SK-N-MC (cell line): ENCODE measurements at regions not wholly inside any gene's neighbourhood (a gene's known extent, or its start where the extent isn't known, plus 50 kb on each side); places are given as distances from the start of the nearest gene placed in this dataset.

ENCODE experiments used
- DNase-seq: peaks from one replicate; pipeline ENCODE4 v3.0.0-alpha.2; 2011; ENCODE audit warnings: low read depth, low spot score
- H3K27ac ChIP-seq: fragments of 200-600 bp; sonication (generic); 2 replicates; pipeline ENCODE4 v1.5.1; 2016; ENCODE audit warnings: mixed run types
- H3K36me3 ChIP-seq: fragments of 200-600 bp; sonication (generic); 2 replicates; pipeline ENCODE4 v1.6.1; 2017; ENCODE audit warnings: antibody characterized with exemption, low read length, mixed read lengths; ENCODE audit not compliant: insufficient read depth
- H3K4me3 ChIP-seq: fragments of 200-600 bp; sonication (generic); 2 replicates; pipeline ENCODE4 v1.5.1; 2016
- H3K9ac ChIP-seq: fragments of 200-600 bp; sonication (generic); 2 replicates; pipeline ENCODE4 v1.8.0; 2017; ENCODE audit warnings: mixed run types, mixed read lengths; ENCODE audit not compliant: insufficient read length
- H3K9me3 ChIP-seq: fragments of 200-600 bp; sonication (generic); 2 replicates; pipeline ENCODE4 v1.6.1; 2017; ENCODE audit warnings: low read depth, mild to moderate bottlenecking, antibody characterized with exemption, low read length, moderate library complexity, mixed read lengths
- EZH2 ChIP-seq: fragments of 200-600 bp; sonication (generic); IDR thresholded peaks from one replicate; pipeline ENCODE4 v1.6.1; 2017; ENCODE audit warnings: antibody characterized with exemption
- FOXP2 ChIP-seq: optimal IDR thresholded peaks from 2 replicates; pipeline ENCODE3; 2011; ENCODE audit warnings: mild to moderate bottlenecking, moderate library complexity; ENCODE audit not compliant: insufficient read depth; ENCODE audit errors: extremely low read length, control extremely low read depth
- POLR2AphosphoS5 ChIP-seq: IDR thresholded peaks from 2 replicates; pipeline ENCODE4 v1.6.1; 2012; ENCODE audit warnings: mild to moderate bottlenecking, low read depth, low read length, borderline replicate concordance

DNA sequence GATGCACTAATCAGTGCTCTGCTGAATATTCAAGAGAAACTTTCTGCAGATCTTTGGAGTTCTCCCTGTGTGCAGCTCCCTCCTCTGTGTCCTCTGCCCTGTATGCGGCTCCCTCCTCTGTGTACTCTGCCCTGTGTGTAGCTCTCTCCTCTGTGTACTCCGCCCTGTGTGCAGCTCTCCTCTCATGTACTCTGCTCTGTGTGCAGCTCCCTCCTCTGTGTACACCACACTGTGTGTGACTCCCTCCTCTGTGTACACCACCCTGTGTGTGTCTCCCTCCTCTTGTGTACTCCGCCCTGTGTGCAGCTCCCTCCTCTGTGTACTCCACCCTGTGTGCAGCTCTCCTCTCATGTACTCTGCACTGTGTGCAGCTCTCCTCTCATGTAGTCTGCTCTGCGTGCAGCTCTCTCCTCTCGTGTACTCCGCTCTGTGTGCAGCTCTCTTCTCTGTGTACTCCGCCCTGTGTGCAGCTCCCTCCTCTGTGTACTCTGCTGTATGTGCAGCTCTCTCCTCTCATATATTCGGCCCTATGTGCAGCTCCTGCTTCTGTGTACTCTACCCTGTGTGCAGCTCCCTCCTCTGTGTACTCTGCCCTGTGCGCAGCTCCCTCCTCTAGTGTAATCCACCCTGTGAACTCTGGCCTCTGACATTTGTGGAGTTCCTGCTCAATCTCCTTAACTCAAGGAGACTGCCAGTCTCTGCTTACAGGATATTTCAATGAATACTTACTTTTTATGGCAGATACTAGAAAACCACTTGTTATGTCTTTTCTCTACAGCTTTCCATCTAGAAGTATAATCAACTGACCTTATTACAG, 280.4 kb downstream of the GLRX3 start:
- Histone ChIP-seq H3K9me3 (no peaks in the 10 kb centered on the region), H3K36me3 (no peaks in the 10 kb centered on the region), H3K27ac (no peak overlapping the region), H3K9ac (no peak overlapping the region), H3K4me3 (no peak overlapping the region)
- TF ChIP-seq EZH2 (no peak), FOXP2 (no peak), POLR2AphosphoS5 (no peak)
- no peak for DNase-seq

GRCh38 chr10:130418731-130419130, 282.5 kb downstream of the GLRX3 start:
- Histone ChIP-seq H3K9ac (no peak overlapping the region), H3K4me3 (no peak overlapping the region), H3K36me3 (no peaks in the 10 kb centered on the region), H3K27ac (no peak overlapping the region), H3K9me3 (no peaks in the 10 kb centered on the region)
- TF ChIP-seq FOXP2 (no peak), EZH2 (no peak), POLR2AphosphoS5 (no peak)
- no peak for DNase-seq

GRCh38 chr10:130421909-130422308, 285.7 kb downstream of the GLRX3 start:
- no peak for DNase-seq
- H3K36me3 ChIP-seq = no peaks in the 10 kb centered on the region
- H3K9me3 ChIP-seq = no peaks in the 10 kb centered on the region
- no peak for TF ChIP-seq POLR2AphosphoS5
- no peak for TF ChIP-seq FOXP2
- no peak for TF ChIP-seq EZH2
- no peak overlapping the region for H3K4me3 ChIP-seq
- no peak overlapping the region for H3K27ac ChIP-seq
- H3K9ac ChIP-seq = no peak overlapping the region

GRCh38 chr10:130422366-130423324, 286.5 kb downstream of the GLRX3 start:
- no peak for DNase-seq
- Histone ChIP-seq H3K9me3 (no peaks in the 10 kb centered on the region), H3K27ac (no peak overlapping the region), H3K4me3 (no peak overlapping the region), H3K36me3 (no peaks in the 10 kb centered on the region), H3K9ac (no peak overlapping the region)
- no peak for TF ChIP-seq POLR2AphosphoS5
- TF ChIP-seq FOXP2 = no peak
- TF ChIP-seq EZH2 = no peak

- H3K9me3 ChIP-seq = no peaks in the 10 kb centered on the region
- no peaks in the 10 kb centered on the region for H3K36me3 ChIP-seq
- TF ChIP-seq POLR2AphosphoS5 = no peak
- no peak for TF ChIP-seq EZH2
- TF ChIP-seq FOXP2 = no peak
These were observed 287.5 kb downstream of the GLRX3 start for GRCh38 chr10:130423455-130424305.

DNA sequence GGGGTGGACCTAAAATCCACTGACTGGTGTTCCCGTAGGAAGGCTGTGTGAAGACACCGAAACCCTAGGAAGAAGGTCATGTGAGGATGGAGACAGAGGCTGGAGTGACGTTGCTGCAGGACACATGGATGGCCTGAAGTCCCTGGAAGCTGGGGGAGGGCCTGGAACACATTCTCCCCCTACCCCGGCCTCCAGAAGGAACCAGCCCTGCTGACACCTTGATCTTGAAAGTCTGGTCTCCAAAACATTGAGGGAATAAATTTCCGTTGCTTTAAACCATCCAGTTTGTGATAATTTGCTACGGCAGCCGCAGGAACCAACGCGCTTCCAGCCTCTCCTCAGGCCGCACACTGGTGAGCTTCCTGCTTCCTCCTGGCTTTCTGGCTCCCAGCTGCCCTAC, 288.2 kb downstream of the GLRX3 start:
- no peak for DNase-seq
- H3K9me3 ChIP-seq = no peaks in the 10 kb centered on the region

More at GRCh38 chr10:130423455-130424305, 287.5 kb downstream of the GLRX3 start:
- Histone ChIP-seq H3K4me3 (no peak overlapping the region), H3K9ac (no peak overlapping the region), H3K27ac (no peak overlapping the region)
- no peak for DNase-seq

GRCh38 chr10:130425169-130425568, 289.0 kb downstream of the GLRX3 start:
- DNase-seq = no peak
- Histone ChIP-seq H3K9ac (no peak overlapping the region), H3K4me3 (no peak overlapping the region), H3K27ac (no peak overlapping the region), H3K36me3 (no peaks in the 10 kb centered on the region), H3K9me3 (no peaks in the 10 kb centered on the region)
- TF ChIP-seq FOXP2 (no peak), POLR2AphosphoS5 (no peak), EZH2 (no peak)

More for the DNA sequence above, 288.2 kb downstream of the GLRX3 start:
- TF ChIP-seq POLR2AphosphoS5 (no peak), EZH2 (no peak), FOXP2 (no peak)
- H3K4me3 ChIP-seq = no peak overlapping the region
- no peak overlapping the region for H3K9ac ChIP-seq
- no peaks in the 10 kb centered on the region for H3K36me3 ChIP-seq
- no peak overlapping the region for H3K27ac ChIP-seq
